Skeletal muscle tissue (tissue), 3 donors: ENCODE measurements at regions not wholly inside any gene's neighbourhood (a gene's known extent, or its start where the extent isn't known, plus 50 kb on each side); places are given as distances from the start of the nearest gene placed in this dataset.
"Not testable (repeated sequence)": the region's sequence is repeated elsewhere in the genome, so short reads cannot be mapped to it uniquely, and the experiment has no call there.

Experiments used
- H3K27ac ChIP-seq: one replicate; pipeline ENCODE4 v1.7.0; 2013; ENCODE audit warnings: mild to moderate bottlenecking, low read depth, low read length, inconsistent platforms
- H3K27me3 ChIP-seq, 3 donors: one replicate each; pipeline ENCODE4 v1.7.0; 2013; ENCODE audit warnings: low read length in 3 of 3; ENCODE audit not compliant: control insufficient read depth in 3 of 3, insufficient read depth in 3 of 3
- H3K36me3 ChIP-seq, 3 donors: one replicate each; pipeline ENCODE4 v1.7.0; 2013; ENCODE audit warnings: low read length in 3 of 3; ENCODE audit not compliant: control insufficient read depth in 3 of 3, insufficient read depth in 3 of 3
- H3K4me1 ChIP-seq, 3 donors: one replicate each; pipeline ENCODE4 v1.7.0; 2013; ENCODE audit warnings: low read length in 3 of 3, mild to moderate bottlenecking in 3 of 3; ENCODE audit not compliant: control insufficient read depth in 3 of 3, insufficient read depth in 3 of 3
- H3K4me3 ChIP-seq, 3 donors: one replicate each; pipeline ENCODE4 v1.7.0; 2013; ENCODE audit warnings: low read length in 3 of 3
- H3K9ac ChIP-seq, 3 donors: one replicate each; pipeline ENCODE4 v1.7.0; 2013; ENCODE audit warnings: low read length in 3 of 3, mild to moderate bottlenecking in 3 of 3, moderate library complexity in 2 of 3, low read depth in 1 of 3
- H3K9me3 ChIP-seq, 3 donors: one replicate each; pipeline ENCODE4 v1.7.0; 2013; ENCODE audit warnings: low read length in 3 of 3; ENCODE audit not compliant: control insufficient read depth in 3 of 3
- donor health status: Osteomylitis.

DNA sequence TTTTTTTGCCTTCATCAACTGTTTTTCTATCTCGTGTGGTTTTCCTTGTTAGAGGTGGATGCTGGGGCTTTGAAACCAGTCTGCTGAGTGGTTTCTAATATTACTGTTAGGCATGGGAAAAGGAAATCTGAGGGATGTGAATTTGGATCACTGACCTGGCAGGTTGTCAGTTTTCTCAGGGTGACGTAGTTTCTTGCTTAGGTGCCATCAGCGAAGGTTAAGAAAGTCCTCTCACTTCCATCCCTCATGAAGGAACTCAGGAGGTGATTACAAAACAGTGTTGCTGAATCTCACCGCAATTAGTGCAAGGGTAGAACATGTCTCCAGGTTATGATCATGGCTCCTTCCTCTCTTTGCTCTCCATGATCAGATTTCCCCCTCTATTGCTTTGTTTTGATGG, 135.9 kb downstream of the SOX4 start:
- no peak overlapping the region for H3K27ac ChIP-seq
- H3K4me3 ChIP-seq: no peak overlapping the region
- H3K4me1 ChIP-seq: no peaks in the 10 kb centered on the region
- H3K36me3 ChIP-seq: no peaks in the 10 kb centered on the region
- no peaks in the 10 kb centered on the region for H3K9me3 ChIP-seq
- H3K27me3 ChIP-seq: no peaks in the 10 kb centered on the region
- H3K9ac ChIP-seq: no peak overlapping the region

DNA sequence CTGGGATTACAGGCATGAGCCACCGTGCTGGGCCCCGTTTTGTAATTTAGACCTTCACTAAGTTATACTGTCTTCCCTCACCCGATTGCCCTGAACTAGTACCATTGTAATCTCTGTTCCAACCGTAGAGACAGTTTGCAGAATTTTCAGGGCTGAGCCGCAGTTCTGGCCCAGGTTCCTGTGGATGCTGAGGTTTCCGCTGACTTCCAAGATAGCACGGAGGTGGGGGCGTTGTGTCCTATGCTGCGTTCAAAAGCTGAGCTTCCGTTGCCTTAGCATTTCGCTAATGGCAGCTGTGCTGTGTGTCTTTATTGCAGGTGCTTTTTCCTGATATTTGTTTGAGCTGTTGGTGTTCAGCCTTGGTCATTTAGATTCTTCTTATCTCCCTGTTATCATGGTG, 137.0 kb downstream of the SOX4 start:
- no peak overlapping the region for H3K4me3 ChIP-seq
- no peak overlapping the region for H3K27ac ChIP-seq
- H3K36me3 ChIP-seq: no peaks in the 10 kb centered on the region
- H3K9ac ChIP-seq: no peak overlapping the region
- no peaks in the 10 kb centered on the region for H3K27me3 ChIP-seq
- no peaks in the 10 kb centered on the region for H3K4me1 ChIP-seq
- H3K9me3 ChIP-seq: no peaks in the 10 kb centered on the region

DNA sequence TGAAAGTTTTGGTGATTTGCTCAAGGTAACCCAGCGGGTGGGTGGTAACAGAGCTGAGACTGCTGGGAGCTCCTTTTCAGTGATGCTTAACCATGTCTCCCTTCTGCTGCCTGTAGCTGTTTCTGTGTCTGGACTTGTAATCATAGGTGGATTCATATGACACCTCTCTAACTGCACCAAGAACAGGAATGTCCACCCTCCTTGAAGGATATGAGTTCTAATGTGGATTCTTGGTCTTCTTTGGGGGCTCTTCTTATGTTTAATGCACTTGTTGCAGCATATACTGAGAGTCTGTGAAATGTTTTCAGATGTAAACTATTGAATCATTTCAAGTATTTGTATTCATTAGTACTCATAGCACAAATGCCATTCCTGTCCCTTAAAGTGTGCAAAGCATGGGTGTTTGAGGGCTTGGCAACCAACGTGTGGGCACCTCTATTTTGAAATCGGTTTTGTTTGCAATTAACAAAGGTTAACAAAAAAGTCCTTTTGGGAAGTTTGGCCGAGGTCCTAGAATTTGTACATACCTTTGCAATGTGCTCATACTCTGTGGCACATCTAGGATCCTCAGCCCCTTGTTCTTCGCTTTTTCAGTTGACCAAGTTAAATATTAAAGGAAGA, 138.0 kb downstream of the SOX4 start:
- no peaks in the 10 kb centered on the region for H3K9me3 ChIP-seq
- no peak overlapping the region for H3K27ac ChIP-seq
- no peaks in the 10 kb centered on the region for H3K27me3 ChIP-seq
- no peak overlapping the region for H3K9ac ChIP-seq
- H3K4me1 ChIP-seq: no peaks in the 10 kb centered on the region
- H3K36me3 ChIP-seq: no peaks in the 10 kb centered on the region
- no peak overlapping the region for H3K4me3 ChIP-seq

DNA sequence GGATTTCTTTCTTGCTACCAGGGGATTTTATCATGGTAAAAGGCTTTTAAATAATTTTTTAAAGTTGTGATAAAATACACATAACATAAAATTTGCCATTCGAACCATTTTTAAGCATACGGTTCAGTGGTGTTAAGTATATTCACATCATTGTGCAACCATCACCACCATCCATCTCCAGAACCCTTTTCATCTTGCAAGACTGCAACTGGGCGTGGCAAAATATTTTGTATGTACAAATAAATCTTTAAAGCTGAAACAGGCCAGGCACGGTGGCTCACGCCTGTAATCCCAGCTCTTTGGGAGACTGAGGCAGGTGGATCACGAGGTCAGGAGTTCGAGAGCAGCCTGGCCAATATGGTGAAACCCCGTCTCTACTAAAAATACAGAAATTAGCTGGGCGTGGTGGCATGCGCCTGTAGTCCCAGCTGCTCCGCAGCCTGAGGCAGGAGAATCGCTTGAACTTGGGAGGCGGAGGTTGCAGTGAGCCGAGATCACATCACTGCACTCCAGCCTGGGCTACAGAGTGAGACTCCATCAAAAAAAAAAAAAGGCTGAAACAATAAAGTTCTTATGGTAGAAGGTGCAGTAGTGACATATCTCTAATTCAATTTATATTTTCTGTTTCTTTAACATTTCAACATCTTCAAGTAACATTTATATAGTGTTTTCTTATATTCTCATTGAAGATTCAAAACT, 138.6 kb downstream of the SOX4 start:
- not testable (repeated sequence) for H3K27me3 ChIP-seq, H3K4me1 ChIP-seq, H3K27ac ChIP-seq, H3K9me3 ChIP-seq, H3K36me3 ChIP-seq, H3K4me3 ChIP-seq, H3K9ac ChIP-seq

DNA sequence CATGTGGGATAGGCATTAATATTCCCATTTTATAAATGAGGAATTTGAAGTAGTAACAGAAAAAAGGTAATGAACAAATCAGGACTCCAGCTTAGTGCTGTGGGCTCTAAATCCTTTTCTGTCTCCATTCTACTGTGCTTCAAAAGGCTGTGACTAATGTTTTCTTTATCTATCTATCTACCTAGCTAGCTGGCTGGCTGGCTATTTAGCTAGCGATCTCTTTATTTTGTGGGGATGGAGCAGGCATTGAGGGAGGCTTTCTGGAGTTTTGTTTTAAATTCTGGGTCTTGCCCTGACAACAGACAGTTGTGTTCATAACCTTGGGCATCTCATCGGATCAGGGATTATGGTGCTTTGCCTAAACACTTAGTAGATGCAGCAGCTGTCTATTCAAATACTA, 139.2 kb downstream of the SOX4 start:
- Histone ChIP-seq H3K4me3 (no peak overlapping the region), H3K9me3 (no peaks in the 10 kb centered on the region), H3K27me3 (no peaks in the 10 kb centered on the region), H3K36me3 (no peaks in the 10 kb centered on the region), H3K4me1 (no peaks in the 10 kb centered on the region), H3K9ac (no peak overlapping the region), H3K27ac (no peak overlapping the region)

DNA sequence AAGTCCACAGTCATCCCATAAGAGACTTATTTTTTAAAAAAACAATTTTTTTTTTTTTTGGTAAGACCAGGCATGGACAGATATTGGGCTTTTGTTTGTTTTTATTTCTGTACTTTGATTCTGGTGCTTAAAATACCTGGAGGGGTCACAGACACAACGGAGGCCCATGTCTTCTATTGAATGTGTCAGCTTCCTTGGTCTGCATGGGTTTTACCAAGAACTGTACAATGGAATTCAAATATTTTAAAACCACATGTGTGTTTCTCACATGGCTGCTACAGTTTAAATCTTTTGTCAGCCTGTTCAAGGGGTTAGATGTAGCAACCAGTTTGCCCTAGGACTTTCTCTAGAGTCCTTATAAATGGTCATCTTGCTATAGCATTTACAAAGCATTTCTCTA, 139.8 kb downstream of the SOX4 start:
- Histone ChIP-seq H3K9me3 (no peaks in the 10 kb centered on the region), H3K27ac (no peak overlapping the region), H3K4me3 (no peak overlapping the region), H3K9ac (no peak overlapping the region), H3K27me3 (no peaks in the 10 kb centered on the region), H3K36me3 (no peaks in the 10 kb centered on the region), H3K4me1 (no peaks in the 10 kb centered on the region)

DNA sequence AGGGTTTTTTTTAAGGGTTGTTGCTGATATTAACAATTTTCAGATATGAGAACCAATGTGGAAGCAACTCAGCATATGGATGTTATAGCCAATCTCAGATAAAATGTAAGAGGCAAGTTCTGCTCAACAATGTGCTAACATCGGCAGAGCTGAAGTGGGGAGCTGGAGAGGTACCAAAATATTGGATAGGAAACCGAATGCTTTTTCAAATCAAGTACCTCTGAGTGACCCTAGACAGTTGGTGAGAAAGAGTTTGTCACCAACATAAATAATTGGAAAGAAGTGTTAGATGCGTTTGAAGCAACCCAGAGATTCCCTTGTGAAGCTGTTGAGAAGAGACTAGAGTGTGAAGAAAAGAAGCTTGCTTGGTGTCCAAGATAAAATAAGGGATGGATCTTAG, 140.7 kb downstream of the SOX4 start:
- H3K9me3 ChIP-seq: no peaks in the 10 kb centered on the region
- H3K4me3 ChIP-seq: no peak overlapping the region
- H3K27ac ChIP-seq: no peak overlapping the region

DNA sequence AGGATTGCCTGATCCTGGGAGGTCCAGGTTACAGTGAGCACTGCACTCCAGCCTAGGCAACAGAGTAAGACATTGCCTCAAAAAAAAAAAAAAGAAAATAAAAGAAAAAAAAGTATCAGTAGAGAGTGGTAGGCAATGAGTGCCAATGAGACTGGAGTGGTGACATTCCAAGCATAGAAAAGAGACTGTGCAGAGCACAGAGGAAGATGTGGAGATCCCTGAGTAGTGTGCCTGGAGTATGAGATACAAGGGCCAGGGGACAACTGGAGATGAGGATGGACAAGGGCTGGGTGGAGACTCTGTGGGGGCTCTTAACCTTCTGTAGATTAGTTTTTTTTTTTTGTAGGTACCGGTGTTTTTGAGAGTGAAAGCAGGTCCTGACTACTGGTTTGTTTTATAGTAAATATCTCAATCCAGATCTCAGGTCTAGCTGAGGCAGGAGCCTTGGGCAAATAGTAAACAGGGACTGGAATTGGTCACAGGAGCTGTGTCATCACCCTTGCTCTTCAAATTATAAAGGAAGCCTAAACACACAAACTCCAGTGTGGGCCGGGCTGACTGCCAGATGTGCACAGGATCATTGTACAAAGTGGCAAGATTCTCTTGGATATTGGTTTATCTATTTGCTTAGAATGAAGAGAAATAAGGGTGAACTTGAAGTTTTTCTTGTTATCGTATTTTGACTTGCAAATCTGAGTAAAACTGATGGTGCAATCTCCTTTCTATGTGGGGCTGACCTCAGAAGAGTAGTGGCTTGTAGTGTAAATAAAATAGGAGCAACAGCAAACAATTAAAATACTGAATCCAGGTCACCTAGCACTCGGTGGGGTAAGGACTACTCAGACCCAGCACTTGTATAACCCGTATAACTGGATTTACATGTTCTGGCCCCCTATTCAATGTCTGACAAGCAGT, 144.9 kb downstream of the SOX4 start:
- H3K4me1 ChIP-seq: no peaks in the 10 kb centered on the region
- H3K4me3 ChIP-seq: no peak overlapping the region
- no peak overlapping the region for H3K27ac ChIP-seq
- H3K27me3 ChIP-seq: no peaks in the 10 kb centered on the region
- H3K9me3 ChIP-seq: no peaks in the 10 kb centered on the region
- no peaks in the 10 kb centered on the region for H3K36me3 ChIP-seq
- no peak overlapping the region for H3K9ac ChIP-seq

More for the DNA sequence above, 140.7 kb downstream of the SOX4 start:
- no peaks in the 10 kb centered on the region for H3K4me1 ChIP-seq
- no peak overlapping the region for H3K9ac ChIP-seq
- H3K27me3 ChIP-seq: no peaks in the 10 kb centered on the region
- no peaks in the 10 kb centered on the region for H3K36me3 ChIP-seq

DNA sequence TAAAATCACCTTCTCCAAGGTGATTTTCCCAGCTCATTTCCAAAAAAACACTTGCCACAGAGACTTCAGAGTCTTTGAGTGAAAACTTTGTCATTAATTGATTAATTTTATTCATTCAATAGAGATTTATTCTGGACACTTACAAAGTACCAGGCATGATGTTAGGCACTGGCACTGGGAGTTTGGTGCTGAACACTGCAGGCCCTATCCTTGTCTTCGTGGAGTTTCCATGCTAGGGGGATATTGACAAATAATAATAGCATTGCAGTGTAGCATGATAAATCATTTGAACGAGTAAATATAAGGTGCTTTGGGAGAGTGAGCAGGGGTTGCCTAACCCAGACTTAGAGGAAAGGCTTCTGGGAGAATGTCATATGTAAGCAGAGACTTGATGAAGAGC, 145.7 kb downstream of the SOX4 start:
- H3K4me1 ChIP-seq: no peaks in the 10 kb centered on the region
- no peak overlapping the region for H3K9ac ChIP-seq
- H3K4me3 ChIP-seq: no peak overlapping the region
- H3K9me3 ChIP-seq: no peaks in the 10 kb centered on the region
- no peak overlapping the region for H3K27ac ChIP-seq
- no peaks in the 10 kb centered on the region for H3K27me3 ChIP-seq
- no peaks in the 10 kb centered on the region for H3K36me3 ChIP-seq

DNA sequence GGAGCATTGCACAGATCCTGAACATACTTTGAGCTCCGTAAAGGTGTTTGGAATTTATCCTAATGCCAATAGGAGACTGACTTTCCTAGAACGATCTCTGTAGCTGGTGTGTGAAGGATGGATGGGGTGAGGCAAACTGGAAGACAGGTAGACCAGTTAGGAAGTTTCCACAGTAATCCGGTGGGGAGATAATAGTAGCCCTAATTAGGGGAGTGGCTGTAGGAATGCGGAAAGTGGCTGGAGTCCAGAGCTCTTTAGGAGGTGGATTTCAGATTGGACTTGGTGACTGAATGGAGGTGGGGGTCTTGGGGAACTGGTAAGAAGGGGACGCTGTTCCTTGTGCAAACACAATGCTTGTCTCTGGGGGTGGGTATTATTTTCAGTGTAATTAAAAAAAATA, 146.3 kb downstream of the SOX4 start:
- Histone ChIP-seq H3K36me3 (no peaks in the 10 kb centered on the region), H3K27me3 (no peaks in the 10 kb centered on the region), H3K4me1 (no peaks in the 10 kb centered on the region), H3K4me3 (no peak overlapping the region), H3K9me3 (no peaks in the 10 kb centered on the region), H3K27ac (no peak overlapping the region), H3K9ac (no peak overlapping the region)
